NCI-H748 treated with DMSO at 0.1 percent for 48 hours (cell line): ENCODE measurements at regions not wholly inside any gene's neighbourhood (a gene's known extent, or its start where the extent isn't known, plus 50 kb on each side); places are given as distances from the start of the nearest gene placed in this dataset.

Experiments
- DNase-seq: peaks from one replicate; lab custom pipeline; 2025; lab: John Stamatoyannopoulos, UW

DNA sequence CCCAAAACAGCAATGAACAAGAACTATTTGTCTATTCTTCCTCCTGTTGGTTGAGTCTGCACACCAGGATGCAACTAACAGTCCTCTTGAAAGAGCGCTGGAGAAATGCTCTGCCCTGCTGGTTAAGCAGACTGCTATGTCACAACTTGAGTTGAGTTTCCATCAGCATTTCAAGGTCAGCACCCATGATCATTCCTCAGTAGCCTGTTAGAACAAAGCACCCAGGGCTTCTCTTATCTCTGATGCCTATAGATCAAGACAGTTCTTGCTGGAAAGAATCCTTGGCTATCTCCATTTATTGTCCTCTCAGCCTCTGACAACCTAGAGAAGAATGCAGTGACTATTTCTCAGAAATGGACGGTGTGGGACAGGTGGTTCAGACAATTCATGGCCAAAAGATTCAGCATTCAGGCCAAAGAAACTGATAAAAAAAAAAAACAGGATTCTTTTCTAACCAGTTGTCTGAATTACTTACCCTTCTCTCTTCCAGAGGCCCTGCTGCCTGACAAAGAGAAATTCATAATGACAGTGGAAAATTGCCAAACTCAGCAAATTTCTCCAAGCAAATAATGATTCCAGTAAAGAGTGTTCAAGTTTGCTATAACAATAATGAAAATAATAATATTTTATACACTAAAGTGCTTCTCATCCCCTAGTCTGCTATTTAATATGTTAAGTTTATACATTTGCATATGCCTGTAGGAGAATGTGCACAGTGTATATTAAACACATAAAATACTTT lies 306.7 kb downstream of the EMP1 start:
- DNase-seq, result no peak

DNA sequence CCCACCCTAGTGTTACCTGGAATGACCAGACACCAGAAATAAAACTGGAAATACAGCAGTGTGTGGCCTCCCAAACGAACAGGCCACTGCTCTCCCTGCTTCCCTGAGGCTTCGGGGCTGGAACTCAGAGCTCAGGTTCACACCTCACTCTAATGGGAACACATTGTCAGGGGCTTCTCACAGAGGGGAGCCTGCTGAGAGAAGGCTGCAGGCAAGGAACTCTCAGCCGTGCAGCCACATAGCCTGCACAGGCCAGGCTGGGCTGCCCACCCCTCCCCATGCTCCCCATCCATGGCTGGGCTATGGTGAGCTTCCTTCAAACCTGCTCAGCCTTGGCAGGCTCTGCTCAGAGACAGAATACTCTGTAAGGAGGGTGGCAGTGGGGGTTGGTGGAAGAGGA lies 302.5 kb downstream of the EMP1 start:
- DNase-seq, result no peak

GRCh38 chr12:13496111-13496510 lies 299.6 kb downstream of the EMP1 start:
- no peak for DNase-seq

DNA sequence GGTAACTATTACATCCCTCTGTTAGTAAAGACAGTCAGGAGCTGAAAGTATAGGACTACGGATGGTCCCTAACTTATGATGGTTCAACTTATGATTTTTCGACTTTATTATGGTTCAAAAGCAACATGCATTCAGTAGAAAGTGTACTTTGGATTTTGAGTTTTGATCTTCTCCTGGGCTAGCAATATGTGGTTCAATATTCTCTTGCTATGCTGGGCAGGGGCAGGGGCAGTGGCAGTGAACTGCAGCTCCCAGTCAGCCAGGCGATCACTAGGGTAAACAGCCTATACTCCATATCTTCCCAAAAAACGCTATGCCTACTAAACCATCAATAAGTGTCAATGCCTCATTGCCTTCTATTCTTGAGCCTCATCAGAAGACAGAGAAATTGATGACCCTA lies 292.7 kb downstream of the EMP1 start:
- DNase-seq, result no peak

- DNase-seq, result no peak
Measured at GRCh38 chr12:13487326-13487725, 290.8 kb downstream of the EMP1 start.

GRCh38 chr12:13486794-13487193 lies 290.3 kb downstream of the EMP1 start:
- DNase-seq, result no peak

- DNase-seq, result no peak
Measured at GRCh38 chr12:13478650-13479181, 282.2 kb downstream of the EMP1 start.

GRCh38 chr12:13474381-13474780 lies 277.9 kb downstream of the EMP1 start:
- DNase-seq, result no peak

DNA sequence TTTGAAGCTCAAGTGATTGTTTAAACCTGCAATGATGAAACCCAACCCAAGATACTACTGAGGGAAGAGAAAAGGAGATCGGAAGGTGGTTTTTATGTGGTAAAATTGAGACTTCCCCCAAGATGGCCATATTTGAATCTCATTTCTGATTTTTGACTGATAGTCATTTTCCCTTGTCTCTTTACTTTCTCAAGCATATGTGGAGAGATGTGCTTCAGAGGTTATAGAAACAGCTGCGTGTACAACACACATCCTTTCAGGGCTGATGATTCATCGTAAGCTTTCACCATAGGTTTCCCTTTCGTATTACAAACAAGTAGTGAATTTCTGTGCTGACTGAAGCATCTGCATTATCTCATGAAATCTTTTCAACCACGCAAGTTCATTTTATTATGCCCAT lies 276.2 kb downstream of the EMP1 start:
- no peak for DNase-seq

DNA sequence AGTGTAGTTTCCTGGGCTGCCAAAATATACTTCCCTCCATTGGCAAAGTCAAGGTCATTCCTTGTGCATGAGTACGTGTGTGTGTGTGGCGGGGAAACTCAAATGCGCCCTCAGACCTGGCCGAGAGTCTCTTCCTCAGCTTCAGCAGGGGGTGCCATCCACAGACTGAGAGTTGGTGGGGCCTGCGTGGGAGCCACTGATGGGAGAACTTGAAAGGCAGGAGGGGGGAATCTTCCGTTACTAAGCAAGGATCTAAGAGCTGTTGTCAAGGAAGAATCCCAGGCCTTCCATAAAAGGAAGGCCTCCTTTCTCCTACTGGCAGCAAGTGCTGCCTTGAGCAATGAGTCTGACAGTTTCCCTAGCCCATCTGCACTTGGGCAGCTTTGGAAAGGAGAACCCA lies 274.9 kb downstream of the EMP1 start:
- no peak for DNase-seq

DNA sequence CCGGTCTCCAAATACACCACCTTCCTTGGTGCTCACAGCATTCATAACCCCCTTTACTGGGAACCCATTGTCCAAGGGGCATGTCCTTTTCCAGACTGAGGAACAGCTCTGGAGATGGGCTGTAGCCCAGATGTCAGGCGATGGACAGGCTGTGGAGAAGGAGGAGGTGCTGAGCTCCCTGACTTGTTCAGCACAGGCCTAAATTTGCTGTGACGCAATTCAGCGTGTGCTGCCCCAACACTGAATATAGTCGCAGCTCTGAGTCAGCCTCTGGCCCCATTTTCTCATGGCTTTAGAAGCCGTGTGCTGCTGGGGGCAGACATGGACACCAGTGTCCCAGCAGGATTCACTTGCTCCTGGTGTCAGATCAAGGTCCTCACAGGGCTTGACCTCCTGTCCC lies 269.1 kb downstream of the EMP1 start:
- DNase-seq, result no peak

DNA sequence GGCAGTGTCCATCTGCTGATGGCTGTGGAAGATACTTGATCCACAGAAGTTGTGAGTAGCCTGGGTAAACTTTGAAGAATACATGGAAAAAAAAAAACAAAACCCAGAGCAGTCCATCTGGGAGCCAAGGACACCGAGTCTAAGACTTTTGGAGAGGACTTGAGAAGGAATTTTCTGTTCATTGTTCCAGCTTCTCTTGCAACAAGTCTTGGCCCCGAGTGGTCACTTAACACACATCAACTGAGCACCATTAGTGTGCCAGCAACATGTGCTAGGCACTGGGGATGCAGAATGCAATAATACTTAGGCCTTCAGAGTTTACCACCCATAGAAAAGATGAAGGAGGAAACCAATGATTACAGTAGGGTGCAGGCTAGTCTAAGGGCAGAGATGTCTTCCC lies 266.7 kb downstream of the EMP1 start:
- DNase-seq, result no peak

- no peak for DNase-seq
Measured at GRCh38 chr12:13462450-13462849, 265.9 kb downstream of the EMP1 start.

DNA sequence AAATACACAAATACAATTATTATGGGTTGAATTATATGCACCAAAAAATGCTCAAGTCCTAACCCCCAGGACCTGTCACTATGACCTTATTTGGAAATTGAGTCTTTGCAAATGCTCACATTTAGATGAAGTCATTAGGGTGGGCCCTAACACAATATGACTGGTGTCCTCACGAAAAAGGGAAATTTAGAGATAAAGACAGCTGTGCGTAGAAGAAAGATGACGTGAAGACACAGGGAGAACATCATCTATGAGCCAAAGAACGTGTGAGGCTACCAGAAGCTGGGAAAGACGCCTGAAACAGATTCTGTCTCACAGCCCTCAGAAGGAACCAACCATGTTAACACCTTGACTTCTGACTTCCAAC lies 259.2 kb downstream of the EMP1 start:
- no peak for DNase-seq

DNA sequence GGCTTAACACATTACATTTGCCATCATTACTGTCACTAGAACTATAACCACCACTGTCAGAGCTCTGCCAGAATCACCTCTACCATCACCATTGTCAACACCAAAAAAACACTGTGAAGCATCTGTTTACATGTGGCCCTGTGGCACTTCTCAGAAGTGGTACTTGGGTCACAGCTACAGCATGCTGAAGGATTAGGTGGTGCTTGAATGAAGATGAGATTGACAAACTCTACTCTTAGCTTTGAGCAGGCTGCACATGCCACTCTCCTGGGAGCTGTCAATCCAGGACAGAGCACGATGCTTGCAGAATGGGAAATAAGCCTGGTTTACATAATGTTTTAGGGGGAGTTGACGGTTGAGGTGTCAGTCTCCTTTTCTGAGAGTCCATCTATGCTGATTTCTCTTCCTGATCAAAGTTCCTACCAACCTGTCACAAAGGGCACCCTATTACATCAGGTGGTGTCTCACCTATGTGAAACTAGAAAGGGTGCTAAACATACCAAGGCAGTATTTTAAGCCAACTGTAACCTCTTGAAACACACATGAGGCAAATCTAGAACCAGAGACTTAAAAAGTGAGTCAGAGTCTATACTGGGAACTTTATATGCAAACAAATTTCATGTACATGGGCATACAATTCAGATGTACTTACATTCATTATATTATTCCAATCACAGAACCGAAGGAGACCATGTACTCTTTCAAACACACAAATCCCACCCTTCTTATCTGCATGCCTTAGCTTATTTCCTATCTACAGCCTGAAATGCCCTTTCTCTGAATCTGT lies 258.7 kb downstream of the EMP1 start:
- no peak for DNase-seq

DNA sequence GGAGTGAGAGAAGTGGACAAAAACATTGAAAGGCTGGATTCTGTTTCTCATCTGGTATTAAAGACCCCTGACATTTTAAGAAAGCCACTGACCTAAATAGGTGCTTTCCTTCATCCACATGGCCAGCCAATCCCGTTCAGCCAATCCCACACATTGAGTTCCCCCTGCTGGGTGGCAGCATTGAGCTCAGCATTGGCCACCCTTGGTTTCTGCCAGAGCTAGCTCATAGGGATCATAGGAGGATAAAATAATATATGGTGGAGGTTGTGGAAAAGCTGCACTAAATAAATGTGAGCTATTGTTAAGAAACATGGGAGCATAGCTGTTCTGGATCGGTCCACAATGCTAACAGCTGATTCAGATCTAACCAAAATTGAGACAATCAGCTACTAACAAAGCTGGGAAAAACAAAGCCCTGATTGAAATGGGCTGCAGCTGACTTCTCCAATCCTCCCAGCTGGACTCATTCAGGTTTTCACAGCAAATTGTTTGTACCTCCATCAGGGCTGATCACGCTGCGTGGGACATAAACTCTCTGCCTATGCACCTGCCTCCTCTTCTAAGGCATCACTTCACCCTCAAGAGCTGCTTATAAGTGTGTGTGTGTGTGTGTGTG lies 256.5 kb downstream of the EMP1 start:
- no peak for DNase-seq

DNA sequence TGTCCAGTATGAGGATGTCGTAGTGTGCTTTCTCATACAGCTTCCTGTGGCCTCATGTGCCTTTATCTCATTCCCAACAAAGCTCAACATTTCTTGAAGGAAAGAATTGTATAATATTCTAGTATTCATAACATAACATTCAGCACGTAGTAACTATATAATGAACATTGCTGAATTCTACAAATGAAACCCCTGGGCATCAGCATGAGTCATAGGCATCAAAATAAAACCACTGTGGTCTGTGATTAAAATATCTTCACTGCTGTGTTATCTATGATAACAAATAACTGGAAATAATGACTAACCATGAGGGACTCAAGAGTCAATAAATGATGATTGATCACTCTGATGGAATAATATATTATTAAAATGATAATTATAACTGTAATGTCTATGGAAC lies 255.2 kb downstream of the EMP1 start:
- no peak for DNase-seq

GRCh38 chr12:13450231-13451080 lies 253.9 kb downstream of the EMP1 start:
- DNase-seq, result no peak

DNA sequence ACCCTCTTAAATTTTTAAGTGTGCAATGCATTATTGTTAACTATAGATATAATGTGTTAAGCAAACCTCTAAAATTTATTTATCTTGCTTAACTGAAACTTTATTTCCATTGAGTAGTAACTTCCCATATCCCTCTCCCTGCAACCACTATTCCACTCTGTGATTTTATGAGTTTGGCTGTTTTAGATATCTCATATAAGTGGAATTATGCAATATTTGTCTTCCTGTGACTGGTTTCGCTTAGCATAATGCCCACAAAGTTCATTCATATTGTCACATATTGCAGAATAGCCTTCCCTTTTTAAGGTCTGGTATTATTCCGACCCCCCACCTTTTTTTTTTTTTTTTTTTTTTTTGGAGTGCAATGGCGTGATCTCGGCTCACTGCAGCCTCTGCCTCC lies 247.6 kb downstream of the EMP1 start:
- DNase-seq, result no peak

- DNase-seq, result no peak
Measured at GRCh38 chr12:13443498-13443897, 247.0 kb downstream of the EMP1 start.

GRCh38 chr12:13443028-13443427 lies 246.5 kb downstream of the EMP1 start:
- DNase-seq, result no peak

- DNase-seq, result no peak
Measured at GRCh38 chr12:13442457-13442856, 245.9 kb downstream of the EMP1 start.
